Hepatocyte (in vitro differentiated cells): ENCODE measurements at regions not wholly inside any gene's neighbourhood (a gene's known extent, or its start where the extent isn't known, plus 50 kb on each side); places are given as distances from the start of the nearest gene placed in this dataset.

ENCODE experiments used
- CTCF ChIP-seq: fragments of 200-600 bp; sonication (generic); IDR thresholded peaks from 2 replicates; pipeline ENCODE4 v1.5.1; 2016; ENCODE audit warnings: antibody characterized with exemption, mild to moderate bottlenecking; ENCODE audit not compliant: poor library complexity
- EZH2phosphoT487 ChIP-seq: fragments of 200-600 bp; sonication (generic); IDR thresholded peaks from one replicate; pipeline ENCODE4 v1.6.1; 2018; ENCODE audit warnings: antibody characterized with exemption, mild to moderate bottlenecking, low read depth, moderate library complexity; ENCODE audit not compliant: unreplicated experiment, severe bottlenecking

- TF ChIP-seq CTCF (no peak), EZH2phosphoT487 (no peak)
Measured at GRCh38 chr17:83155128-83156121, 76.0 kb downstream of the METRNL start.
